Right atrium auricular region (tissue), 2 donors: ENCODE measurements at regions not wholly inside any gene's neighbourhood (a gene's known extent, or its start where the extent isn't known, plus 50 kb on each side); places are given as distances from the start of the nearest gene placed in this dataset.

Experiments
- DNase-seq: peaks from one replicate; pipeline ENCODE4 v3.0.0-alpha.2; 2019; ENCODE audit warnings: low spot score
- H3K27ac ChIP-seq, 2 donors: fragments of 200-600 bp; sonication (generic); 1 replicate in 1 of 2; 2 replicates in 1 of 2; pipeline ENCODE4 v1.5.1; 2016 to 2019
- H3K27me3 ChIP-seq, 2 donors: fragments of 200-600 bp; sonication (generic); one replicate each; pipeline versions ENCODE4 v1.5.1 to v1.6.0; 2017 to 2019
- H3K36me3 ChIP-seq: fragments of 200-600 bp; sonication (generic); one replicate; pipeline ENCODE4 v1.5.1; 2016
- H3K4me1 ChIP-seq, 2 donors: fragments of 200-600 bp; sonication (generic); one replicate each; pipeline versions ENCODE4 v1.5.1 to v1.6.0; 2017 to 2019
- H3K4me3 ChIP-seq, 2 donors: fragments of 200-600 bp; sonication (generic); 1 replicate in 1 of 2; 2 replicates in 1 of 2; pipeline ENCODE4 v1.5.1; 2017 to 2019; ENCODE audit warnings: mild to moderate bottlenecking in 1 of 2, moderate library complexity in 1 of 2
- H3K9me3 ChIP-seq, 2 donors: fragments of 200-600 bp; sonication (generic); one replicate each; pipeline ENCODE4 v1.5.1; 2019
- TF ChIP-seq, protein P1 (sequence below), 2 donors: fragments of 200-600 bp; sonication (generic); IDR thresholded peaks; one replicate each; pipeline ENCODE4 v1.5.1; 2019; ENCODE audit warnings: antibody characterized with exemption in 2 of 2

DNA sequence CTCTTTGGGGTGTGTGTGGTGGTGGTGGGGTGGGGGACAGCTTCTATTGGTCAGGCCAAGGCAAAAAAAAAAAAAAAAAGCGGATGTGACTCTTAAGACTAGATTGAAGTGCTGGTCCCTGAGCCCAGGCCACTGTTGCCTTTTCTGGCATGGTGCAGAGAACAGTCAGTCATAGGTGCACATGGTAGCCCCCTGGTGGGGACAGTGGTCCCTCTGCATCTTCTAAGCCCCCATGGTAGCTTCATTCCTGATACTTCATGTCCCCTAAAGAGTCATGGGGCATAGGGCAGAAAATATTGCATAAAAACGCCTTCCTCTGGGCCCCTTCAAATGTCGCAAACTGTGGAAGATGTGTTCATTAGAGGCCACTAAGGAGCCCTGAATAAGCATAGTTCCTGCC is 371.8 kb downstream of the NPHP4 start:
- Histone ChIP-seq H3K27ac (no peak overlapping the region), H3K9me3 (no peaks in the 10 kb centered on the region), H3K4me1 (no peaks in the 10 kb centered on the region), H3K27me3 (no peaks in the 10 kb centered on the region), H3K36me3 (no peaks in the 10 kb centered on the region), H3K4me3 (no peak overlapping the region)
- TF ChIP-seq, protein P1, sequence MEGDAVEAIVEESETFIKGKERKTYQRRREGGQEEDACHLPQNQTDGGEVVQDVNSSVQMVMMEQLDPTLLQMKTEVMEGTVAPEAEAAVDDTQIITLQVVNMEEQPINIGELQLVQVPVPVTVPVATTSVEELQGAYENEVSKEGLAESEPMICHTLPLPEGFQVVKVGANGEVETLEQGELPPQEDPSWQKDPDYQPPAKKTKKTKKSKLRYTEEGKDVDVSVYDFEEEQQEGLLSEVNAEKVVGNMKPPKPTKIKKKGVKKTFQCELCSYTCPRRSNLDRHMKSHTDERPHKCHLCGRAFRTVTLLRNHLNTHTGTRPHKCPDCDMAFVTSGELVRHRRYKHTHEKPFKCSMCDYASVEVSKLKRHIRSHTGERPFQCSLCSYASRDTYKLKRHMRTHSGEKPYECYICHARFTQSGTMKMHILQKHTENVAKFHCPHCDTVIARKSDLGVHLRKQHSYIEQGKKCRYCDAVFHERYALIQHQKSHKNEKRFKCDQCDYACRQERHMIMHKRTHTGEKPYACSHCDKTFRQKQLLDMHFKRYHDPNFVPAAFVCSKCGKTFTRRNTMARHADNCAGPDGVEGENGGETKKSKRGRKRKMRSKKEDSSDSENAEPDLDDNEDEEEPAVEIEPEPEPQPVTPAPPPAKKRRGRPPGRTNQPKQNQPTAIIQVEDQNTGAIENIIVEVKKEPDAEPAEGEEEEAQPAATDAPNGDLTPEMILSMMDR (IDR thresholded peaks at IDR 0.05): no peak
- no peak for DNase-seq

DNA sequence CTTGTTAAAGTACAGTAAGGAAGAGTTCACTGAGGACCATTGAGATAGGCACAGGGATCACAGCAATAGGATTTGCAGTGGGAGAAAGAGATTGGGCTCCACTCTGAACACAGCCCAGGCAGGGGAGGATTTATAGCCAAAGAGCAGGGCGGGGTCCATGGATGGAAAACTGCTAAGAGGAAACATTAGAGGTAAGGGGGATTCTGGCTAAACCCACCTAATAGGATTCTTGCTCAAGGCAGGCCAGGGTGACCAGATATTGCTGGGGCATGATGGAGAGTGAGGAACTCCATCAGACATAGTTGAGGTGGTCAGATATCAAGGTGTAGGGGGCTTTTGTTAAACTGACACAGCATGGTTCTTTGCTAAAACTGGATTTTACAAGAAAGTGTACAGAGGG is 372.8 kb downstream of the NPHP4 start:
- Histone ChIP-seq H3K36me3 (no peaks in the 10 kb centered on the region), H3K9me3 (no peaks in the 10 kb centered on the region), H3K27me3 (no peaks in the 10 kb centered on the region), H3K27ac (no peak overlapping the region), H3K4me1 (no peaks in the 10 kb centered on the region), H3K4me3 (no peak overlapping the region)
- TF ChIP-seq, protein P1 (IDR thresholded peaks at IDR 0.05): no peak
- no peak for DNase-seq

DNA sequence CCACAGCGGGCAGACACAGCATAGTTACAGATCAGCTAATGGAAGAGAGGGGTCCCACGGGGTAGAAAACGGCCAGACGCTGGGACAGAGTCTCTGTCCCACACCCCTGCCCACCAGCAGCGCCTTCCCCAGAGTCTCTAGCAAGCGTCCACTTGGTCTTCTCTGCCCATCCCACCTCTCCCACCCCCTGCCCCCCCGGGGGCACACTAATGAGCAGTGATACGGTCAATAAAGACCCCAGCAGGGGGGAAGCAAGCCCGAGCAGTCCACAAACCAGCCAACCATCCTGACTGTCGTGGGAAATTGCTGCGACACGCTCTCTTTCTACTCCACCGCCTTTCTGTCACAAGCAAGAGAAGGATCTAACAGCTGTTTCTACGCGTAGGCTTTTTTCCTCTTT is 374.7 kb downstream of the NPHP4 start:
- Histone ChIP-seq H3K27me3 (no peaks in the 10 kb centered on the region), H3K9me3 (no peaks in the 10 kb centered on the region), H3K4me1 (no peaks in the 10 kb centered on the region), H3K27ac (no peak overlapping the region), H3K4me3 (no peak overlapping the region), H3K36me3 (no peaks in the 10 kb centered on the region)
- DNase-seq: no peak
- TF ChIP-seq, protein P1 (IDR thresholded peaks at IDR 0.05): no peak

DNA sequence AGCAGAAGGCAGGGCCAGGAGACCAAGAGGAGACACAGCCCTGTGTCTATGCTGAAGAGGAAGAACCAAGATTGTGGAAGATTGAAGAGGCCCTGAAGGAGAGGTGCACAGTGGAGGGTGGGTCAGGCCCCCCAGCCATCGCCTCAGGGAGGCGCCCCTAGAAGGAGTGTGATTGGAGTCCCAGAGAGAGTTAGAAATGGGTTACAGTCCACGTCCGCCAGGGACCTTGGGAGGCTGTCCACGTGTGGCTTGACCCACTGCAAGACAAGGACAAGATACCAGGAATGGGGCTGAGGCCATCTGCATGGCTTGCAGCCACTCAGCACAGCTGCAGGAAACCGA is 375.1 kb downstream of the NPHP4 start:
- Histone ChIP-seq H3K27me3 (no peaks in the 10 kb centered on the region), H3K36me3 (no peaks in the 10 kb centered on the region), H3K27ac (no peak overlapping the region), H3K9me3 (no peaks in the 10 kb centered on the region), H3K4me3 (no peak overlapping the region), H3K4me1 (no peaks in the 10 kb centered on the region)
- TF ChIP-seq, protein P1 (IDR thresholded peaks at IDR 0.05): no peak
- DNase-seq: peak; percentile 36

DNA sequence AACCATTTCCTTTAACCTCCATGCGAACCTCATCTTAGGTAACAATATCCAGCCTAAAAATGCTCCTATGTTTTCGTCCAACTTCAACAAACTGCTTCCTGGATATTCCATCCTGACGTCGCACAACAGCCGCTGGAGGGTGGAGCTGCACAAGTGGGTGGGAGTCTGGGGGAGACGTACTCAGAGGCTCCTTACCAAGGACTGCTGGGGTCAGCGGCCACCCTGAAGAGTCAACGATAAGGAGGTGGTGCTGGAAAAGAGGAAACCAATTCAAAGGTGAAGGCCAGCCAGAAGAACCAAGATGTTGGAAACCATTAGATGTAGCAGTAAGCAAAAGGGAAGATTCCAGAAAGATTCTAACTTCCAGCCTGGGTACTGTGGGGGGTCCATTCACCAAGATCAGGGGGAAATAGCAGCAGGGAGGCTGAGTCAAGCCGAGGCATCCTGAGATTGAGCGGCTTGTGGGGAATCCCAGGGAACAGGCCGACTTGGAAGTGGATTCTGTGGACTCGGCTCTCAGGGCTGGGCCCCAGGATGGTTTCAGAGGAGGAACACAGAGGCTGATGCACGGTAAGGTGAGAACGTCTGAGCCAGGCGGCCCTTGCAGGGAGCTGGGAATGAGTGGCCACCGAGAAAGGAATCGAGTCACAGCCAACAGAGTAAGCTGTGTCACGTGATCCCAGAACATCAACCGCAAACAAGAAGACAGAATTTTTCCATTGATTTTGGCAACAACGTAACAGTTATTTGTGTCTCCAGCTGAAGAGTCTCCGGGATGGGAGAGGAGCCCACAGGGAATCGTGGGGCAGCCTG is 375.7 kb downstream of the NPHP4 start:
- H3K4me1 ChIP-seq: no peaks in the 10 kb centered on the region
- TF ChIP-seq, protein P1 (IDR thresholded peaks at IDR 0.05): no peak
- no peaks in the 10 kb centered on the region for H3K9me3 ChIP-seq
- no peak overlapping the region for H3K4me3 ChIP-seq
- H3K36me3 ChIP-seq: no peaks in the 10 kb centered on the region
- H3K27me3 ChIP-seq: no peaks in the 10 kb centered on the region
- peak; percentile 40 for DNase-seq
- no peak overlapping the region for H3K27ac ChIP-seq

DNA sequence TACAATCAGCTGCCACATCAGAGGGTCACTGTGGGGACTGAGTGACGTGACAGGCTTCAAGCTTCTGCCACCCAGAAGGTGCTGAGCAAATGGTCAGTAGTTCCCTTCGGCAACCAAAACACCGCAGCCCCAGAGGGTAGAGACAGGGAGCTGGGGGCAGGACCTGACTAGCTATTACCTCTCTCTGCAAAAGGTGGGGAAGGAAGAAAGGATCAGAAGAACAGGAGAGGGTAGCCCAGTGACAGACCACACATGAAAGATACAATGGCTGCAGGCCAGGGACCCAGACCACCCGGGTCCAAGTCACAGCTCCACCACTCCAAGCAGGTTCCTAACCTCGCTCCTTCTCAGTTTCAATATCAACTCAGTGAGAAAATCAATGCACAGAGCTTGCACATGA is 377.1 kb downstream of the NPHP4 start:
- H3K4me3 ChIP-seq: no peak overlapping the region
- peak; percentile 21 for DNase-seq
- TF ChIP-seq, protein P1 (IDR thresholded peaks at IDR 0.05): no peak
- no peaks in the 10 kb centered on the region for H3K9me3 ChIP-seq
- no peaks in the 10 kb centered on the region for H3K36me3 ChIP-seq
- no peaks in the 10 kb centered on the region for H3K27me3 ChIP-seq
- no peaks in the 10 kb centered on the region for H3K4me1 ChIP-seq
- no peak overlapping the region for H3K27ac ChIP-seq
